HepG2 (cell line): ENCODE measurements at regions not wholly inside any gene's neighbourhood (a gene's known extent, or its start where the extent isn't known, plus 50 kb on each side); places are given as distances from the start of the nearest gene placed in this dataset.

Source experiments
- ATAC-seq: fragments of 200-7000 bp; cut with Tn5 transposase; 3 replicates; pipeline ENCODE4 v1.9.1; 2020; ENCODE audit warnings: mild to moderate bottlenecking, moderate library complexity
- BruUV-seq: library from RNA; stranded (reverse); fragments of 400-500 nt; replicated peaks from 2 replicates; lab custom pipeline; 2021; lab: Mats Ljungman, UMichigan
- CTCF ChIA-PET: fragments of 300-600 bp; formaldehyde crosslinking; extraction: SDS; loops from one replicate; lab custom pipeline; 2021; ENCODE audit warnings: low total read pairs, inconsistent platforms, low intra/inter-chr PET ratio; lab: Yijun Ruan, JAX
- POLR2A ChIA-PET: fragments of 350-600 bp; sonication (Branson Sonifier 250); formaldehyde crosslinking; loops from one replicate; lab custom pipeline; 2020; ENCODE audit warnings: antibody characterized with exemption, inconsistent platforms; lab: Yijun Ruan, JAX
- DNase-seq: peaks from one replicate; pipeline ENCODE4 v3.0.0-alpha.2; 2015; ENCODE audit warnings: low spot score
- FAIRE-seq: peaks from 3 replicates; lab custom pipeline; 2011; peaks lifted over from hg19 to GRCh38; lab: Jason Lieb, UNC
- H2AFZ ChIP-seq: one replicate; pipeline ENCODE4 v1.6.1; 2011; ENCODE audit warnings: low read length, inconsistent platforms
- H3K27ac ChIP-seq: fragments of 300-600 bp; 3 replicates; pipeline ENCODE4 v1.8.0; 2011; ENCODE audit warnings: mixed run types, mild to moderate bottlenecking, mixed read lengths, low read length, inconsistent platforms; ENCODE audit not compliant: insufficient read depth; ENCODE audit errors: extremely low read length
- H3K27me3 ChIP-seq, 2 experiments: fragments of 200-600 bp in 1 of 2; 2 replicates in 1 of 2; 3 replicates in 1 of 2; pipeline versions ENCODE4 v1.6.0 to v1.8.0; 2011; ENCODE audit warnings: low read length in 2 of 2, mild to moderate bottlenecking in 2 of 2, moderate library complexity in 2 of 2, inconsistent platforms in 1 of 2; ENCODE audit not compliant: insufficient read depth in 2 of 2, control insufficient read depth in 1 of 2
- H3K36me3 ChIP-seq, 2 experiments: fragments of 200-600 bp in 1 of 2; replicated peaks in 1 of 2; 2 replicates in 1 of 2; 3 replicates in 1 of 2; pipeline versions ENCODE4 v1.5.1 to v1.8.0; 2011; ENCODE audit warnings: low read length in 2 of 2, inconsistent platforms in 1 of 2; ENCODE audit not compliant: insufficient read depth in 2 of 2, control insufficient read depth in 1 of 2
- H3K4me1 ChIP-seq: 2 replicates; pipeline ENCODE4 v1.5.1; 2012; ENCODE audit warnings: low read length, inconsistent platforms; ENCODE audit not compliant: insufficient read depth
- H3K4me2 ChIP-seq: 2 replicates; pipeline ENCODE4 v1.6.0; 2011; ENCODE audit warnings: low read depth, low read length, inconsistent platforms
- H3K4me3 ChIP-seq, 3 experiments: fragments of 200-600 bp in 1 of 3; sonication (generic), shearing (Covaris generic) in 1 of 3; replicated peaks in 1 of 3; 2 replicates each; pipeline ENCODE4 v1.5.1; 2011 to 2016; ENCODE audit warnings: low read length in 3 of 3, inconsistent platforms in 2 of 3, low read depth in 2 of 3, mild to moderate bottlenecking in 2 of 3, control low read depth in 1 of 3, mixed read lengths in 1 of 3; ENCODE audit not compliant: insufficient read depth in 1 of 3
- H3K79me2 ChIP-seq: one replicate; pipeline ENCODE4 v1.6.1; 2011; ENCODE audit warnings: low read length, inconsistent platforms; ENCODE audit not compliant: insufficient read depth
- H3K9ac ChIP-seq: 2 replicates; pipeline ENCODE4 v1.6.0; 2011; ENCODE audit warnings: mild to moderate bottlenecking, low read depth, low read length, inconsistent platforms; ENCODE audit not compliant: insufficient read depth
- H3K9me3 ChIP-seq: 2 replicates; pipeline ENCODE4 v1.5.1; 2012; ENCODE audit warnings: mild to moderate bottlenecking, low read length
- H4K20me1 ChIP-seq: 2 replicates; pipeline ENCODE4 v1.6.0; 2011; ENCODE audit warnings: inconsistent platforms, mild to moderate bottlenecking, low read length, moderate library complexity; ENCODE audit not compliant: insufficient read depth
- CSRNP2 ChIP-seq: sonication (generic); formaldehyde crosslinking; conservative IDR thresholded peaks from 2 replicates; pipeline ENCODE4 v1.8.0; 2022; ENCODE audit warnings: low read depth, missing genetic modification reagents
- HOXA7 ChIP-seq: sonication (generic); formaldehyde crosslinking; IDR thresholded peaks from 2 replicates; pipeline ENCODE4 v1.8.1; 2022; ENCODE audit warnings: mild to moderate bottlenecking, missing genetic modification reagents, moderate library complexity
- KDM6A ChIP-seq: IDR thresholded peaks from 2 replicates; pipeline ENCODE4 v1.6.1; 2016; ENCODE audit warnings: low read depth
- LCORL ChIP-seq, 2 experiments: fragments of 450-650 bp in 1 of 2; sonication (generic) in 1 of 2; formaldehyde crosslinking in 1 of 2; IDR thresholded peaks; 2 replicates each; pipeline versions ENCODE4 v1.5.0 to v1.6.1; 2017 to 2020; ENCODE audit warnings: antibody characterized with exemption in 1 of 2, missing genetic modification reagents in 1 of 2
- MAFK ChIP-seq, 2 experiments: IDR thresholded peaks in 1 of 2; conservative IDR thresholded peaks in 1 of 2; 2 replicates each; pipeline ENCODE4 v1.6.1; 2011; ENCODE audit warnings: improper control_type of control experiment in 2 of 2, low read length in 2 of 2
- SALL2 ChIP-seq: sonication (generic); formaldehyde crosslinking; IDR thresholded peaks from 2 replicates; pipeline ENCODE4 v1.8.1; 2023; ENCODE audit warnings: mild to moderate bottlenecking, missing genetic modification reagents, inconsistent platforms
- ZEB1 ChIP-seq: IDR thresholded peaks from 2 replicates; pipeline ENCODE4 v1.6.1; 2012; ENCODE audit warnings: mild to moderate bottlenecking, low read depth, inconsistent platforms; ENCODE audit not compliant: insufficient replicate concordance
- ZNF274 ChIP-seq: sonication (generic); formaldehyde crosslinking; IDR thresholded peaks from 2 replicates; pipeline ENCODE4 v1.5.1; 2020; ENCODE audit warnings: mild to moderate bottlenecking, missing genetic modification reagents
- WGBS: methylation state at CpG from one replicate; pipeline ENCODE4 v1.1.6; 2017; ENCODE audit warnings: low lambda C conversion rate; 5-methylcytosine and 5-hydroxymethylcytosine counted together
- in situ Hi-C: cut with HindIII; loops from 2 replicates; pipeline ENCODE4 v1.10.0; 2017; ENCODE audit warnings: low pct_unique_long_range_greater_than_20kb; ENCODE audit not compliant: extremely low pct_ligation_motif_present
- intact Hi-C: fragments of 100-400 bp; cut with micrococcal nuclease; formaldehyde crosslinking; loops from one replicate; pipeline ENCODE4 v1.10.0; 2022; ENCODE audit not compliant: unreplicated experiment

GRCh38 chr9:16246785-16247184, 623.7 kb downstream of the BNC2 start:
- Histone ChIP-seq H2AFZ (no peak overlapping the region), H3K27ac (no peak overlapping the region), H3K36me3 (no peaks in the 10 kb centered on the region), H3K9me3 (no peaks in the 10 kb centered on the region), H3K4me2 (no peak overlapping the region), H4K20me1 (no peaks in the 10 kb centered on the region), H3K9ac (no peak overlapping the region), H3K79me2 (no peaks in the 10 kb centered on the region), H3K27me3 (no peaks in the 10 kb centered on the region), H3K4me3 (no peak overlapping the region), H3K4me1 (no peaks in the 10 kb centered on the region)
- POLR2A ChIA-PET, result no interaction called here
- intact Hi-C loops (loop anchor here (2.0 kb wide), 1 partner anchor 68 kb away; no protein-coding TSS in a partner anchor), in situ Hi-C loops (no loop called here)
- under 1% methylated on average over 6 of the region's 6 CpGs for WGBS
- CTCF ChIA-PET, result no interaction called here
- FAIRE-seq (no peak), ATAC-seq (no peak), DNase-seq (no peak)
- TF ChIP-seq ZEB1 (no peak), SALL2 (CRISPR knock-in tag) (no peak), CSRNP2 (CRISPR knock-in tag) (no peak), ZNF274 (CRISPR knock-in tag) (no peak), LCORL (IDR thresholded peaks at IDR 0.05) (no peak), LCORL (CRISPR knock-in tag; IDR thresholded peaks at IDR 0.05) (no peak), KDM6A (no peak)
- no TSS peak for BruUV-seq

- H2AFZ ChIP-seq, result no peak overlapping the region
- WGBS, result 56% methylated on average over 5 of the region's 5 CpGs
- no peaks in the 10 kb centered on the region for H3K36me3 ChIP-seq
- no TSS peak for BruUV-seq
- H4K20me1 ChIP-seq, result no peaks in the 10 kb centered on the region
- no peak overlapping the region for H3K4me2 ChIP-seq
- ATAC-seq (no peak), FAIRE-seq (no peak), DNase-seq (no peak)
- no peak overlapping the region for H3K4me3 ChIP-seq
- ChIA-PET POLR2A (no interaction called here), CTCF (no interaction called here)
- no peaks in the 10 kb centered on the region for H3K4me1 ChIP-seq
- intact Hi-C loops, result loop anchor here (2.0 kb wide), 1 partner anchor 67 kb away; no protein-coding TSS in a partner anchor
- no peaks in the 10 kb centered on the region for H3K9me3 ChIP-seq
- TF ChIP-seq MAFK (conservative IDR thresholded peaks at IDR 0.05 in 1 of 2, IDR thresholded peaks at IDR 0.05 in 1 of 2; ENCODE audit: low read length in 2 of 2) (0 out of 4 replicates have a peak, but pooled peaks of 1 of the 2 experiments have one; percentile 7), HOXA7 (CRISPR knock-in tag) (no peak)
- no peak overlapping the region for H3K9ac ChIP-seq
- in situ Hi-C loops, result no loop called here
- no peaks in the 10 kb centered on the region for H3K27me3 ChIP-seq
- no peak overlapping the region for H3K27ac ChIP-seq
- H3K79me2 ChIP-seq, result no peaks in the 10 kb centered on the region
Observed at GRCh38 chr9:16247188-16247875, 623.1 kb downstream of the BNC2 start.
